Activated B cell treated with CpG ODN at 0.5 μM for 24 hours (primary cell): ENCODE measurements at regions not wholly inside any gene's neighbourhood (a gene's known extent, or its start where the extent isn't known, plus 50 kb on each side); places are given as distances from the start of the nearest gene placed in this dataset.

Source experiments
- ATAC-seq: fragments of 200-7000 bp; cut with Tn5 transposase; one replicate; pipeline ENCODE4 v1.10.0; 2021; ENCODE audit warnings: low read depth, mild to moderate bottlenecking, moderate library complexity
- CTCF ChIA-PET: fragments of 350-600 bp; sonication (Branson Sonifier 250); formaldehyde crosslinking; loops from one replicate; lab custom pipeline; 2021; ENCODE audit warnings: antibody characterized with exemption; lab: Charles Lee
- POLR2A ChIA-PET: fragments of 350-600 bp; sonication (Branson Sonifier 250); formaldehyde crosslinking; loops from one replicate; lab custom pipeline; 2021; ENCODE audit warnings: antibody characterized with exemption; lab: Charles Lee
- DNase-seq: peaks from one replicate; pipeline ENCODE4 v3.0.0; 2022
- H3K27ac Mint-ChIP-seq: one replicate; pipeline ENCODE4 v1.8.0; 2020; ENCODE audit warnings: mixed read lengths
- H3K27me3 Mint-ChIP-seq: one replicate; pipeline ENCODE4 v1.8.0; 2021; ENCODE audit warnings: mixed read lengths
- H3K36me3 Mint-ChIP-seq: one replicate; pipeline ENCODE4 v1.8.0; 2021; ENCODE audit warnings: low read depth, mixed read lengths
- H3K4me1 Mint-ChIP-seq: one replicate; pipeline ENCODE4 v1.8.0; 2021; ENCODE audit warnings: mixed read lengths
- H3K4me3 Mint-ChIP-seq: one replicate; pipeline ENCODE4 v1.8.0; 2020; ENCODE audit warnings: mild to moderate bottlenecking, mixed read lengths
- H3K9me3 Mint-ChIP-seq: one replicate; pipeline ENCODE4 v1.8.0; 2020; ENCODE audit warnings: mixed read lengths
- intact Hi-C: fragments of 100-400 bp; cut with micrococcal nuclease; formaldehyde crosslinking; loops from one replicate; pipeline ENCODE4 v1.15.1; 2024
- TF ChIP-seq, protein P1 (sequence below): fragments of 200-600 bp; IDR thresholded peaks from one replicate; pipeline ENCODE4 v1.8.0; 2022; ENCODE audit warnings: antibody characterized with exemption, mild to moderate bottlenecking

DNA sequence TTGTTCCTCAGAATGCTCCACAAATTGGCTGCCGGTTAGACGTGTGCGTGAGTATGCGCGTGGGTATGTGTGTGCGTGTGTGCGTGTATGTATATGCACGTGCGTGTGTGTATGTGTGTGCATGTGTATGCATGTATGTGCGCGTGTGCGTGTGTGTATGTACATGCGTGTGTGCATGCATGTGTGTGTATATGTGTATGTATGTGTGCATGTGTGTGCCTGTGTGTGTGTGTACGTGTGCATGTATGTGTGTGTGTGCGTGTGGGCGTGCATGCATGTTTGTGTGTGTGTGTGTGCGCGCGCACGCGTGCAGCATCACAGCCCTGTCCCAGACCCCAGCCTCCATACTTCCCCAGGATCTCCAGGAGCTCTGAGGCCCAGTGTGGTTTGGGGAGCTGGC, 183.1 kb upstream of the IER5L start:
- no peak for ATAC-seq
- CTCF ChIA-PET, result no interaction called here
- H3K27me3 Mint-ChIP-seq, result peaks cover 14% of the 10 kb centered on the region
- TF ChIP-seq, protein P1, sequence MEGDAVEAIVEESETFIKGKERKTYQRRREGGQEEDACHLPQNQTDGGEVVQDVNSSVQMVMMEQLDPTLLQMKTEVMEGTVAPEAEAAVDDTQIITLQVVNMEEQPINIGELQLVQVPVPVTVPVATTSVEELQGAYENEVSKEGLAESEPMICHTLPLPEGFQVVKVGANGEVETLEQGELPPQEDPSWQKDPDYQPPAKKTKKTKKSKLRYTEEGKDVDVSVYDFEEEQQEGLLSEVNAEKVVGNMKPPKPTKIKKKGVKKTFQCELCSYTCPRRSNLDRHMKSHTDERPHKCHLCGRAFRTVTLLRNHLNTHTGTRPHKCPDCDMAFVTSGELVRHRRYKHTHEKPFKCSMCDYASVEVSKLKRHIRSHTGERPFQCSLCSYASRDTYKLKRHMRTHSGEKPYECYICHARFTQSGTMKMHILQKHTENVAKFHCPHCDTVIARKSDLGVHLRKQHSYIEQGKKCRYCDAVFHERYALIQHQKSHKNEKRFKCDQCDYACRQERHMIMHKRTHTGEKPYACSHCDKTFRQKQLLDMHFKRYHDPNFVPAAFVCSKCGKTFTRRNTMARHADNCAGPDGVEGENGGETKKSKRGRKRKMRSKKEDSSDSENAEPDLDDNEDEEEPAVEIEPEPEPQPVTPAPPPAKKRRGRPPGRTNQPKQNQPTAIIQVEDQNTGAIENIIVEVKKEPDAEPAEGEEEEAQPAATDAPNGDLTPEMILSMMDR, result no peak
- no peak overlapping the region for H3K4me3 Mint-ChIP-seq
- no peak overlapping the region for H3K27ac Mint-ChIP-seq
- POLR2A ChIA-PET, result no interaction called here
- H3K9me3 Mint-ChIP-seq, result no peaks in the 10 kb centered on the region
- H3K4me1 Mint-ChIP-seq, result peaks cover 5% of the 10 kb centered on the region
- no peaks in the 10 kb centered on the region for H3K36me3 Mint-ChIP-seq
- intact Hi-C loops, result no loop called here
- DNase-seq, result no peak

DNA sequence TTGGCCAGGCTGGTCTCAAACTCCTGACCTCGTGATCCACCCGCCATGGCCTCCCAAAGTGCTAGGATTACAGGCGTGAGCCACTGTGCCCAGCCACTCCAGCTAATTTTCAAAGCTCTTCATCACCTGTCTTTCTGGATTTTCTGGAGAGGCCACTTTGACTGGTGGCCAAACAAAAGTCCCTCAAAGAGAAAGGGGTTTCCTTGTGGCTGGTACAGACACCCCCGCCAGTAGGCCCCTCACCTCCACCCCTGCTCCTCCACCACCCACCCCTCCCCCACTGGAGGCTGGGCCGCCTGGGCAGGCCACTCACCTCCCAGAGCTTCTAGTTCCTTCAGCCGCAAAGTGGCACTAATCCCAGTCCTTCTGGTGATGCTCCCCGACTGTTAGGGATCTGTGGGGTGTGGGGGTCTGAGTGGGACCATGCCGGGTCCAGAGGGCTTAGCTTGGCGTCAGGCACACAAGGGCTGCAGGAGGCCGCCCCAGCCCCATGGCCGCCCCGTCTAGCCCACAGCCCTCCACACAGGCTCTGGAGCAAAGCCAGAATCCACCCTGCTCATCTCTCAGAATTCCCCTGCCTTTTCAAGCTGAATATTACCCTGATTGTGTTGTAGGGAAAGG, 182.0 kb upstream of the IER5L start:
- Mint-ChIP-seq H3K27ac (no peak overlapping the region), H3K27me3 (peaks cover 15% of the 10 kb centered on the region), H3K36me3 (no peaks in the 10 kb centered on the region), H3K9me3 (no peaks in the 10 kb centered on the region), H3K4me1 (peaks cover 5% of the 10 kb centered on the region), H3K4me3 (no peak overlapping the region)
- ChIA-PET CTCF (no interaction called here), POLR2A (no interaction called here)
- TF ChIP-seq, protein P1, result no peak
- intact Hi-C loops, result no loop called here
- ATAC-seq (no peak), DNase-seq (no peak)

DNA sequence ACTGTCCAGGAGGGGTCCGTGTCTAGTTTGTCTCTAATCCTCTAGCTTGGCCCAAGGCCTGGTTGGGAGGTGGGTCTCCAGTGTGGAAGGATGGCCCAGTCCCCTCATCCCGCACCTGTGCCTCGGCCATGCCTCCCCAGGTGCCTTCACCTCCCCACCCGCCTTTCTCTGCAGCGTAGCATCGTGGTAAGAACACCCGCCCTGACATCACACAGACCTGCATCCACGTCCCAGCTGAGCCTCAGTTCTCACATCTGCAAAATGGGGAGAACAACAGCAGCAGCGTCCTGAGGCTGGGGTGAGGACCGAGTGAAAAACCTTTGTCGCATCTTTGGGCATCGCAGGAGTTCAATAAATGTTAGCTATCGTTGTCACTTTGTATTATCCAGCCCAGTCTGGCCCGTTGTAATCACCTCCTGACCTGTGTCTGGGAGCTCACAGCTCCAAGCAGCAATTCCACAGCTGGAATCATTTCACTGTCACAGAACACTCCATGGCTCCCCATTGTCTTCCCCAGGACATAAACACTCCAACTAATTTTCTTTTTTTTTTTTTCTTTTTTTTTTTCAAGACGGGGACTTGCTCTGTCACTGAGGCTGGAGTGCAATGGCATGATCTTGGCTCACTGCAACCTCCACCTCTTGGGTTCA, 181.2 kb upstream of the IER5L start:
- Mint-ChIP-seq H3K9me3 (no peaks in the 10 kb centered on the region), H3K4me3 (no peak overlapping the region), H3K4me1 (peaks cover 5% of the 10 kb centered on the region), H3K27me3 (peaks cover 14% of the 10 kb centered on the region), H3K36me3 (no peaks in the 10 kb centered on the region), H3K27ac (no peak overlapping the region)
- intact Hi-C loops, result no loop called here
- ChIA-PET CTCF (no interaction called here), POLR2A (no interaction called here)
- TF ChIP-seq, protein P1, result no peak
- ATAC-seq (no peak), DNase-seq (no peak)

DNA sequence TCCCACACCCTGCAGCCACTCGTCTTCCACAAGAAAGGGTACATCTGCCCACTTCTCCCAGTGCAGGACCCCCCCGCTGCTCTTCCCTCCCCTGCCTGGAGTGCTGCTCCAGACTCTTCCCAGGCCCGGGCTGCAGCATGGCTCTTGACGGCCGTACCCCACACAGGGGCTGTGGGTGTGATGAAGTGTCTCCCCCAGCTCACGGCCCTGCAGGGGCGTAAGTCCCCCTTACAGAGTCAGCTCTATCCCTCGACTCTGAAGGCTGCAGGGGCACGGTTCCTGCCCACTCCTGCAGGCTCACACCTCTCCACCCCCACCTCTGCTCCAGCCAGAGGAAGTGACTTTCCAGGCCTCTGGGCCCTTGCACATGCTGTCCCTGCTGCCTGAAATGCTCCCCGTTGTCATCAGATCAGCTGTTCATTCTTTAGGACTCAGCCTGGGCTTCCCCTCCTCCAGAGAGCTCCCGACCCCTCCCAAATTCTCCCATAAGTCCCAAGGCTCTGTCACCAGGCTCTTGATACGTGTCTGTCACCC, 180.6 kb upstream of the IER5L start:
- H3K9me3 Mint-ChIP-seq, result no peaks in the 10 kb centered on the region
- TF ChIP-seq, protein P1, result no peak
- POLR2A ChIA-PET, result no interaction called here
- ATAC-seq (no peak), DNase-seq (no peak)
- no peaks in the 10 kb centered on the region for H3K36me3 Mint-ChIP-seq
- no peak overlapping the region for H3K4me3 Mint-ChIP-seq
- no peak overlapping the region for H3K27ac Mint-ChIP-seq
- peaks cover 5% of the 10 kb centered on the region for H3K4me1 Mint-ChIP-seq
- peaks cover 15% of the 10 kb centered on the region for H3K27me3 Mint-ChIP-seq
- CTCF ChIA-PET, result no interaction called here
- intact Hi-C loops, result no loop called here

DNA sequence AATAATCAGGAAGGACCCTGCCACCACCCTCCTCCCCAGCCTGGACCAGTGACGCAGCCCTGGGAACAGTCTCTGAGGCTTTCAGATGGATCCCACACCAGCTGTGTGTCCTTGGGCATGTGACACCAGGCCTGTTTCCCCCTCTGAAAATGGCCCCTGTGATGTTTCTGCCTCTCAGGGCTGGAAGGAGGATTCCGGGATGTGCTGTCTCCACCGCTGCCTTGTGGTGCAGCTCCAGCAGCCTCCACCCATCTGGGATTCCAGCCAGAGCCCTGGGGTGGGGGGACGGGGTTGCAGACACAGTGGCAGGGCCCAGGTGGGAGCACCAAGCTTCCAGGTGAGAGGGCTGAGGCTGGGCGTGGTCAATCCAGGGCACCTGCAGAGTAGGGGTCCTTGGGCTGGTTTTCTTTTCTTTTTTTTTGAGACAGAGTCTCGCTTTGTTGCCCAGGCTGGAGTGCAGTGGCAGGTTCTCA, 179.7 kb upstream of the IER5L start:
- Mint-ChIP-seq H3K4me3 (no peak overlapping the region), H3K27ac (no peak overlapping the region), H3K4me1 (peaks cover 5% of the 10 kb centered on the region), H3K36me3 (no peaks in the 10 kb centered on the region), H3K9me3 (no peaks in the 10 kb centered on the region), H3K27me3 (peaks cover 18% of the 10 kb centered on the region)
- intact Hi-C loops, result no loop called here
- ChIA-PET CTCF (no interaction called here), POLR2A (no interaction called here)
- TF ChIP-seq, protein P1, result no peak
- ATAC-seq (no peak), DNase-seq (no peak)
